Activated naive CD4-positive, alpha-beta T cell treated with anti-CD3 and anti-CD28 coated beads, Interleukin-2, amount 50 U/mL, for 72 hours (primary cell): ENCODE measurements at regions not wholly inside any gene's neighbourhood (a gene's known extent, or its start where the extent isn't known, plus 50 kb on each side); places are given as distances from the start of the nearest gene placed in this dataset.
"Not testable (repeated sequence)": the region's sequence is repeated elsewhere in the genome, so short reads cannot be mapped to it uniquely, and the experiment has no call there.

Source experiments
- ATAC-seq, 2 donors: fragments of 150-1000 bp; cut with Tn5 transposase; 2 replicates each; pipeline ENCODE4 v1.10.0; 2021; ENCODE audit warnings: mild to moderate bottlenecking in 2 of 2, moderate library complexity in 2 of 2
- DNase-seq, 2 donors: peaks; one replicate each; pipeline ENCODE4 v3.0.0; 2021 to 2022; ENCODE audit warnings: low spot score in 2 of 2
- H3K27ac Mint-ChIP-seq, 2 donors: one replicate each; pipeline ENCODE4 v1.8.0; 2022; ENCODE audit warnings: mild to moderate bottlenecking in 2 of 2, mixed read lengths in 2 of 2
- H3K36me3 Mint-ChIP-seq, 2 donors: one replicate each; pipeline ENCODE4 v1.8.0; 2022; ENCODE audit warnings: mixed read lengths in 2 of 2
- H3K9me3 Mint-ChIP-seq, 2 donors: one replicate each; pipeline ENCODE4 v1.8.0; 2022; ENCODE audit warnings: mixed read lengths in 2 of 2

DNA sequence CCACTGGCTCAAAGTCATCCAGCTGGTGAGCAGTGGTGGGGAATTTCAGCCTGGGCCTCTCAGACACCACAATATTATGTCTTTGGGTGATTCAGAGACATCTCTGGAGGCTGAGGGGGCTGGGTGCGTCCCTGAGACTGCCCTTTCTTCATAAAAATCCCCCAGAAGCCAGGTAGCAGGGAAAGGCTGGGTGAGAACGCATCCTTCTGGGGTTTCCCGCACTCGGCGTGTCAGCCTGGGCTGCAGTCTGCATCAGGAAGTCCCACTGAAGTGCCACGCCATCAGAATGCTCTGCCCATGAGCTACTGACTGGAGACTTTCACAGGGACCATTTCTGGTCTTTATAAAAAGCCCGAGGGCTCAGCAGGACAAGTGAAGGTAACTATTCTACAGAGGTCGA lies 148.8 kb upstream of the SLC6A11 start:
- no peak overlapping the region for H3K27ac Mint-ChIP-seq
- ATAC-seq (peak in 1 of 2 donors; percentile 22), DNase-seq (no peak)
- H3K9me3 Mint-ChIP-seq = no peaks in the 10 kb centered on the region
- no peaks in the 10 kb centered on the region for H3K36me3 Mint-ChIP-seq

GRCh38 chr3:10667901-10668476 lies 148.0 kb upstream of the SLC6A11 start:
- Mint-ChIP-seq H3K9me3 (no peaks in the 10 kb centered on the region), H3K27ac (no peak overlapping the region), H3K36me3 (no peaks in the 10 kb centered on the region)
- ATAC-seq (no peak), DNase-seq (no peak)

DNA sequence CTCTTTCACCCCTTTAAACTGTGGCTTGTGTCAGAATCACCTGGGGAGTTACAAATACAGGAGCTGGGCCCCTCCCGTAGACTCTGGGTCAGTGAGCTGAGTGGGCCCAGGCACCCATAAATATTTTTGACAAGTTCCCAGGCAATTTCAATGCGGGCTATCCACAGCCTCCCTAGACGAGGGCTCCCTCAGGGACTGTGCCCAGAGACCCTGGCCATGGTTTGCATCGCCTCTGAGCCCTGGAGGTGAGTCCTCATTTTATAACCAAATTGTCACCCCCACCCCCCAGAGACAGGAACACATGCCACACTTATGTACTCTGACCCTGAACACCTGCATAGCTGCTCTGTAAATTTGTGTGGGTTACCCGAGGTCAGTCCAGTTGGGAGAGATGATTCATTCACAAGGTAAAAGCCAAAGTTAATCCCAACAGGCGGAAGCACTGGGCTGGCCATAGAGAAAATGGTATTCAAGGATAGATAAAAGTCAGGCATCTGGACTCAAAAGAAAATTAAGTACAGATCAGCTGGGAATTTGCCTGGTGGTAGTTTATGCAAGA lies 146.5 kb upstream of the SLC6A11 start:
- Mint-ChIP-seq H3K27ac (no peak overlapping the region), H3K9me3 (no peaks in the 10 kb centered on the region), H3K36me3 (no peaks in the 10 kb centered on the region)
- no peak for ATAC-seq
- DNase-seq = no peak

GRCh38 chr3:10672422-10672821 lies 143.6 kb upstream of the SLC6A11 start:
- ATAC-seq (no peak), DNase-seq (no peak)
- Mint-ChIP-seq H3K9me3 (no peaks in the 10 kb centered on the region), H3K27ac (no peak overlapping the region), H3K36me3 (no peaks in the 10 kb centered on the region)

DNA sequence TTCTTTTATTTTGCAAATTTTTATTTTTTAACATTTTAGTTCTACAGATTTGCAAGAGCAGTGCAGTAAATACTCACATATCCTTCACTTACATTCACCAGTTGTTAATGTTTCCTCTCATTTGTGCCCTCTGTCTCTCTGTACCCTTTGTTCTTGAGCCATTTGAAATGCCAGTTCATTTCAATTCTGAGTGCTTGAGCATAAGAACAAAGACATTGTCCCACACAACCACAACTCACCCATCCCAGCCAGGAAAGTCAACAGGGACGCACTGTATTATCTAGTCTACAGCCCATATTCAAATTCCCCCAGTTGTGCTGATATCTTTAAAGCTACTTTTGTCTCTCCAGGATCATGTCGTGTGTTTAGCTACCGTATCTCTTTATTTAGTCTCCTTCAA lies 141.4 kb upstream of the SLC6A11 start:
- H3K9me3 Mint-ChIP-seq = no peaks in the 10 kb centered on the region
- H3K27ac Mint-ChIP-seq = peak overlapping the region in 1 of 2 donors; percentile 1
- ATAC-seq (no peak), DNase-seq (no peak)
- no peaks in the 10 kb centered on the region for H3K36me3 Mint-ChIP-seq

DNA sequence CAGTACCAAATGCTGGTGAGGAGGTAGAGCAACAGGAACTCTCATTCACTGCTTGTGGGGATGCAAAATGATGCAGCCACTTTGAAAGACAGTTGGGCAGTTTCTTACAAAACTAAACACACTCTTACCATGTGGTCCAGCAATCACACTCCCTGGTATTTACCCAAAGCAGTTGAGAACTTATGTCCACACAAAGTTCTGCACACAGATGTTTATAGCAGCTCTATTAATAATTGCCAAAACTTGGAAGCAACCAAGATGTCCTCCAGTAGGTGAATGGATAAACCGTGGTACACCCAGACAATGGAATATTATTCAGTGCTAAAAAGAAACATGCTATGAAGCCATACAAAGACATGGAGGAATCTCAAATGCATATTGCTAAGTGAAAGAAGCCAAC lies 139.1 kb upstream of the SLC6A11 start:
- ATAC-seq (no peak), DNase-seq (no peak)
- Mint-ChIP-seq H3K9me3 (no peaks in the 10 kb centered on the region), H3K36me3 (no peaks in the 10 kb centered on the region), H3K27ac (no peak overlapping the region)

GRCh38 chr3:10678796-10679376 lies 137.1 kb upstream of the SLC6A11 start:
- H3K9me3 Mint-ChIP-seq = no peaks in the 10 kb centered on the region
- H3K27ac Mint-ChIP-seq = no peak overlapping the region
- no peaks in the 10 kb centered on the region for H3K36me3 Mint-ChIP-seq
- peak in 1 of 2 donors; percentile 40 for ATAC-seq
- peak in 1 of 2 donors; percentile 4 for DNase-seq

DNA sequence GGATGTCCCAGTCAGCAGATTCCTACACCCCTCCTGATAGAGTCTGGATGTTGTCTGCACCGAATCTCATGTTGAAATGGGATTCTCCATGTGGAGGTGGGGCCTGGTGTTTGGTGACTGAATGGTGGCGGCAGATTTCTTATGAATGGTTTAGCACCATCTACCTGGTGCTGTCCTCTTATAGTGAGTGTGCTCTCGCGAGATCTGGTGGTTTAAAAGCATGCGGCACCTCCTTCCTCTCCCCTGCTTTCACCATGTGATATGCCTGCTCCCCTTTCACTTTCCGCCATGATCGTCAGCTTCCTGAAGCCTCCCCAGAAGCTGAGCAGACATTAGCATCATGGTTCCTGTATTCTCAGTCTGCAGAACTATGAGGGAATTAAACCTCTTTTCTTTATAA lies 135.2 kb upstream of the SLC6A11 start:
- Mint-ChIP-seq H3K36me3 (no peaks in the 10 kb centered on the region), H3K27ac (no peak overlapping the region), H3K9me3 (no peaks in the 10 kb centered on the region)
- no peak for ATAC-seq
- no peak for DNase-seq

DNA sequence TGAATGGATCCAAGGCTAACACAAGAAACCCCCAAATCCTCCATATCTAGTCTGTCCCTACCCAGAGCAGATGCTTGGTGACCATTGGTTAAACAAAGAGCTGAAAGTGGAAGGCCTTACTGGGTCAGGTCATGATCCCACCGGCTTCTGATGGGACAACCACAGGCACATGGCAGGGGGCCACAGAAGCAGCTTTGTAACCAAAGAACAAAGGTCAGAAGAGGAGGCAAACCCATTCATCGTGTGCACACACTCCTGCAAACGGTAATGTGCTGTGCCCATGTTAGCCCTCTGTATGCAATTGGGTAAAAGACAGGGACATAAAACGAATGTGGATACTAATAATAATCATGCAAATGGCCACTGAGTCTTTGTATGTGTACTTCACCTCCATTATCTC lies 133.3 kb upstream of the SLC6A11 start:
- ATAC-seq (no peak), DNase-seq (peak in 1 of 2 donors; percentile 4)
- Mint-ChIP-seq H3K36me3 (no peaks in the 10 kb centered on the region), H3K9me3 (no peaks in the 10 kb centered on the region), H3K27ac (no peak overlapping the region)

GRCh38 chr3:10683106-10683505 lies 132.9 kb upstream of the SLC6A11 start:
- DNase-seq (no peak), ATAC-seq (no peak)
- no peak overlapping the region for H3K27ac Mint-ChIP-seq
- no peaks in the 10 kb centered on the region for H3K9me3 Mint-ChIP-seq
- no peaks in the 10 kb centered on the region for H3K36me3 Mint-ChIP-seq

DNA sequence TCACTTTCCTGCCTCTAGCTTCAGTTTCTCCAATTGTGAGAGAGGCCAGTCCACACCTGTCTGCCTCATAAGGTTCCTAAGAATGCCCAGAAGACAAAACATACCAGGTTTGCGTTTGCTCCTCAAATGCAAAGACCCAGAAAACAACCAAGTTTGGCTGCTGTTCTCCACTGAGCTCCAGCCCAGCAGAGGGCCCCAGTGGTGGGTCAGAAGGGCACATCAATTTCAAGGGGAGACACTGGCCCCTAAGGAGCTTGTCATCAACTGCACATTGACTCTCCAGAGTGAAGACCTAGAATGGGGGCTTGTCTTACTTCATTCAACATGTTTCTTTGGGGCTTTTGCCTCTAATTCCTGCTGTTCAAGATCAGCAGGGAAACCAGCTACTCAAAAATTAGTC lies 127.9 kb upstream of the SLC6A11 start:
- H3K27ac Mint-ChIP-seq = no peak overlapping the region
- no peaks in the 10 kb centered on the region for H3K36me3 Mint-ChIP-seq
- no peak for DNase-seq
- H3K9me3 Mint-ChIP-seq = no peaks in the 10 kb centered on the region
- ATAC-seq = no peak

DNA sequence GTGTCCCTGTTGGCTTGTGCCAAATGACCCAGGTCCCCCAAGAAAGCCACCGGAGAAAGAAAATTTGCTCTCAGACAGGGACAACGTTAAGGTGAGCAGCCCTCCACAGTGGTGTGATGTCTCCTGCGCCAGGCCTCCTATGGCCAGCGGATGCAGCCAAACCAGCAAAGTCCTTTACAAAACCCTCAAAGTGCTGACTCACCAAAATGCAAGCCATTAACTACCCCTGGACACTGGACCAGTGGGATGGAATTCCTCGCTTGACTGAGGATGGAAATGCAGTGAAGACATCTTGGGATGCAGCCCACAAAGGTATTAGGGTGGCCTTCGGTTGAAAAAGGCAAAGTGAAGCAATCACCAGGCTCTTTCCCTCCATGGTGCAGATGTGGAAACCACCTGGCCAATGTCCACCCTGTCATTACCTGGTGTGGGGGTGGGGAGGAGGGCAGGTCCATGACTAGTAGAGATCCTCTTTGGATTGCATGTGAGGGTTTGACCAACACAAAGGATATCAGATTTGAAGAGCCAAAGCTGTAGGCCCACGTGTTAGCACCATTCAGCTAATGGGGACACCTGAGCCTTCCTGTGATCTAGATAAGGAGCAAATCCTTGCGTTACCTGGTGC lies 127.4 kb upstream of the SLC6A11 start:
- Mint-ChIP-seq H3K27ac (no peak overlapping the region), H3K36me3 (no peaks in the 10 kb centered on the region), H3K9me3 (no peaks in the 10 kb centered on the region)
- no peak for DNase-seq
- ATAC-seq = no peak

- DNase-seq (no peak), ATAC-seq (no peak)
- no peak overlapping the region for H3K27ac Mint-ChIP-seq
- H3K36me3 Mint-ChIP-seq = no peaks in the 10 kb centered on the region
- no peaks in the 10 kb centered on the region for H3K9me3 Mint-ChIP-seq
Observed at GRCh38 chr3:10692039-10692622, 123.9 kb upstream of the SLC6A11 start.

- H3K27ac Mint-ChIP-seq = no peak overlapping the region
- no peak for ATAC-seq
- H3K9me3 Mint-ChIP-seq = no peaks in the 10 kb centered on the region
Observed at GRCh38 chr3:10693457-10693856, 122.6 kb upstream of the SLC6A11 start.

DNA sequence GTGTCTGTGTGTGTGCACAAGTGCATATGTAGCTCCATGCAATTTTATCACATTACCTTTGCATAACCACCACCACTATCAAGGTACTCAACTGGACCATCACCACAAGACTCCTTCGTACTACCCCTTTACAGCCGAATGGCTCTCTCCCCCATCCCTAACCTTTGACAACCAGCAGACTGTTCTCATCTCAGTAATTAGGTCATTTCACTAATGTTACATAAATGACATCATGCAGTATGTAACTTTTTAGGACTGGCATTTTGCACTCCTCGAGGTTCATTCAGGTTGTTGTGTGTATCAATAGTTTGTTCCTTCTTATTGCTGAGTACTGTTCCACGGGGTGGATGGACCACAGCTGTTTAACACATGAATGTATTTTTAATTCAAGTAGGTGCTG lies 121.8 kb upstream of the SLC6A11 start:
- ATAC-seq (no peak), DNase-seq (no peak)
- no peak overlapping the region for H3K27ac Mint-ChIP-seq
- no peaks in the 10 kb centered on the region for H3K36me3 Mint-ChIP-seq
- H3K9me3 Mint-ChIP-seq = no peaks in the 10 kb centered on the region

More at GRCh38 chr3:10693457-10693856, 122.6 kb upstream of the SLC6A11 start:
- no peaks in the 10 kb centered on the region for H3K36me3 Mint-ChIP-seq
- no peak for DNase-seq

GRCh38 chr3:10695186-10695585 lies 120.8 kb upstream of the SLC6A11 start:
- not testable (repeated sequence) for H3K9me3 Mint-ChIP-seq, DNase-seq, H3K27ac Mint-ChIP-seq, H3K36me3 Mint-ChIP-seq, ATAC-seq

DNA sequence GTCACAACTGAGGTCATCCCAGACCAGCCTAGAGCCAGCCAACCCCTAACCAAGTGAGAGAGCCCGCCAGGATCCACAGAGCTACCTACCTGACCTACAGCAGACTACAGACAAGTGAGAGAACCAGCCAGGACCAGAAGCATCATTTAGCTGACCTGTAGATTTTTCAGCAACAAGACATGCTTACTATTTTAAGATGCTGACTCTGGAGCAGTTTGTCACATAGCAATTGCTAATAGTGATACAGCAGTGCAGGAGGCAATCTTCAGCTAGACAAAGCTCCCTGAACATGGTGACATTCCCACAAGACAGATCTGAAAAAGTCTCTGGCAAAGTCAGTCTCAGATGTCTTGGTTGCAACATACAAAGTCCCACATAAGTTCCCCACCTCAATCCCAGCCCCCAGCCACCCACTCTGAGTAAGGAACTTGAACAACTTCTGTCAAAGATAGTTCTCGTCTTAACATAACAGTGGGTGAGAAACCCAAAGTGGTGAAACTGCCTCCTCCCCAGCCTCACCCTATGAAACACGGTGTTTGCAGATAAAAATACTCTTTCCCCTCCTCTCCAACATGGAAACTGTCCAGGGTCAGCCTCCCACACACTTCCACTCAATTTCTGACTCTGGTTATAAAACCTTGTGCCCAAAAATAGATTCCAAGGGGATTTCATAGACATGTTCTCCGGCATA lies 120.3 kb upstream of the SLC6A11 start:
- Mint-ChIP-seq H3K36me3 (no peaks in the 10 kb centered on the region), H3K27ac (no peak overlapping the region), H3K9me3 (no peaks in the 10 kb centered on the region)
- DNase-seq = no peak
- no peak for ATAC-seq
